ENCODE measurements at regions not wholly inside any gene's neighbourhood (a gene's known extent, or its start where the extent isn't known, plus 50 kb on each side); places are given as distances from the start of the nearest gene placed in this dataset.

DNA sequence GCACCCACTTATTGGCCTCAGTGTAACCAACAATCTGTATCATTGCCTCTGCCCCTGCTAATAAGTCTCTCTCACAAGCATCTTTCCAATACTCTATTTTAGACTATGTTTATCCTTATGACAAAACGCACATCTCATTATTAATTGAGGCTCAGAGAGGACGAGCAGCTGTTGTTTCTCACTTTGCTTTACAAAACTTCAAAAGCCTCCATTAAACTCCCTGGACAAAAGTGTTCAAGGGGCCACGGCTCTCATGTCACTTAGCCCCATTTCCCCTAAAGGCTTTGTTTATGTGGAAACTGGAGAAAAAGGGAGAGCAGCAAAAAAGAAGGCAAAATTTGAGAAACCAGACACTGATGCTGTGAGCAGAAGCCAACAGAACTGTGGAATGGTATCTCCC, 180.0 kb upstream of the LNX1 start:
- TF ChIP-seq, protein P1, sequence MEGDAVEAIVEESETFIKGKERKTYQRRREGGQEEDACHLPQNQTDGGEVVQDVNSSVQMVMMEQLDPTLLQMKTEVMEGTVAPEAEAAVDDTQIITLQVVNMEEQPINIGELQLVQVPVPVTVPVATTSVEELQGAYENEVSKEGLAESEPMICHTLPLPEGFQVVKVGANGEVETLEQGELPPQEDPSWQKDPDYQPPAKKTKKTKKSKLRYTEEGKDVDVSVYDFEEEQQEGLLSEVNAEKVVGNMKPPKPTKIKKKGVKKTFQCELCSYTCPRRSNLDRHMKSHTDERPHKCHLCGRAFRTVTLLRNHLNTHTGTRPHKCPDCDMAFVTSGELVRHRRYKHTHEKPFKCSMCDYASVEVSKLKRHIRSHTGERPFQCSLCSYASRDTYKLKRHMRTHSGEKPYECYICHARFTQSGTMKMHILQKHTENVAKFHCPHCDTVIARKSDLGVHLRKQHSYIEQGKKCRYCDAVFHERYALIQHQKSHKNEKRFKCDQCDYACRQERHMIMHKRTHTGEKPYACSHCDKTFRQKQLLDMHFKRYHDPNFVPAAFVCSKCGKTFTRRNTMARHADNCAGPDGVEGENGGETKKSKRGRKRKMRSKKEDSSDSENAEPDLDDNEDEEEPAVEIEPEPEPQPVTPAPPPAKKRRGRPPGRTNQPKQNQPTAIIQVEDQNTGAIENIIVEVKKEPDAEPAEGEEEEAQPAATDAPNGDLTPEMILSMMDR (IDR thresholded peaks at IDR 0.05; ENCODE audit: insufficient read depth, low read length), result no peak
- TF ChIP-seq SPI1 (IDR thresholded peaks at IDR 0.05; ENCODE audit: borderline replicate concordance, low read depth), result no peak
